ENCODE measurements at regions not wholly inside any gene's neighbourhood (a gene's known extent, or its start where the extent isn't known, plus 50 kb on each side); places are given as distances from the start of the nearest gene placed in this dataset.

DNA sequence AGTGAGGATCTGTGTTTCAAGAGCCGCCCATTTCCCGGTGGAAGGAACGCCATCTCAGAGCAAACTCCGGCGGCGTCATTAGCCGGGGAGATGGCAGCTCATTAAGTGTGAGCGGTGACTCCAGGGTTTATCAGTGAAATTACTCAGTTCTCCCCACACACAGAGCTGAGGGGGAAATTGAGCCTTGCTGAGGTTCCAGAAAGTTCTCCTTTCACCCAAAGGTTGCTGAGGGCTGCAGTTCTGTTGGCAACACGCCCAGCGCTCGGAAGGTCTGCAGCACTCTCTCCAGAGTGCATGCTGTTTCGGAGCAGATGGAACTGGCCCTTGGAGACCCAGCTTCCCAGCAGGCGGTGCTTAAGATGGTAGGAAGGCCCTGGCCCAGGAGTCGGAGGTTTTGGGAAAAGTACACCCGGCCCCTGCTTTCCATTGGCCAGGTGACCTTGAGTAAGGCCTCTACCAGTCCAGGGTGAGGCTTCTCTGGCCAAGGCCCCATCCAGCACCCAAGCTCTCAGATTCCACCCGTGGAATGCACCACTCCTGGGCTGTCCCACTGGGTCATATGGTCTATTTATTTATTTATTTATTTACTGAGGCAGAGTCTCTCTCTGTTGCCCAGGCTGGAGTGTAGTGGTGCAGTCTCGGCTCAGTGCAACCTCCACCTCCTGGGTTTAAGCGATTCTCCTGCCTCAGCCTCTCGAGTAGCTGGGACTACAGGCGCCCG, 167.7 kb upstream of the CIBAR2 start:
- TF ChIP-seq, protein P1, sequence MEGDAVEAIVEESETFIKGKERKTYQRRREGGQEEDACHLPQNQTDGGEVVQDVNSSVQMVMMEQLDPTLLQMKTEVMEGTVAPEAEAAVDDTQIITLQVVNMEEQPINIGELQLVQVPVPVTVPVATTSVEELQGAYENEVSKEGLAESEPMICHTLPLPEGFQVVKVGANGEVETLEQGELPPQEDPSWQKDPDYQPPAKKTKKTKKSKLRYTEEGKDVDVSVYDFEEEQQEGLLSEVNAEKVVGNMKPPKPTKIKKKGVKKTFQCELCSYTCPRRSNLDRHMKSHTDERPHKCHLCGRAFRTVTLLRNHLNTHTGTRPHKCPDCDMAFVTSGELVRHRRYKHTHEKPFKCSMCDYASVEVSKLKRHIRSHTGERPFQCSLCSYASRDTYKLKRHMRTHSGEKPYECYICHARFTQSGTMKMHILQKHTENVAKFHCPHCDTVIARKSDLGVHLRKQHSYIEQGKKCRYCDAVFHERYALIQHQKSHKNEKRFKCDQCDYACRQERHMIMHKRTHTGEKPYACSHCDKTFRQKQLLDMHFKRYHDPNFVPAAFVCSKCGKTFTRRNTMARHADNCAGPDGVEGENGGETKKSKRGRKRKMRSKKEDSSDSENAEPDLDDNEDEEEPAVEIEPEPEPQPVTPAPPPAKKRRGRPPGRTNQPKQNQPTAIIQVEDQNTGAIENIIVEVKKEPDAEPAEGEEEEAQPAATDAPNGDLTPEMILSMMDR (IDR thresholded peaks at IDR 0.05), result no peak
- no peak for TF ChIP-seq POLR2A (IDR thresholded peaks at IDR 0.05)
